Ishikawa (cell line): ENCODE measurements at regions not wholly inside any gene's neighbourhood (a gene's known extent, or its start where the extent isn't known, plus 50 kb on each side); places are given as distances from the start of the nearest gene placed in this dataset.

ENCODE experiments used
- CEBPB ChIP-seq: IDR thresholded peaks from 2 replicates; pipeline ENCODE4 v1.6.1; 2012
- CREB1 ChIP-seq: IDR thresholded peaks from 2 replicates; pipeline ENCODE4 v1.6.1; 2012; ENCODE audit warnings: low read depth
- EGR1 ChIP-seq: IDR thresholded peaks from 2 replicates; pipeline ENCODE4 v1.6.1; 2012
- EP300 ChIP-seq: IDR thresholded peaks from 2 replicates; pipeline ENCODE4 v1.6.1; 2012; ENCODE audit warnings: borderline replicate concordance
- FOXM1 ChIP-seq: IDR thresholded peaks from 2 replicates; pipeline ENCODE4 v1.6.1; 2012; ENCODE audit warnings: low read depth, borderline replicate concordance
- NFIC ChIP-seq: IDR thresholded peaks from 2 replicates; pipeline ENCODE4 v1.6.1; 2012
- TAF1 ChIP-seq: IDR thresholded peaks from 2 replicates; pipeline ENCODE4 v1.6.1; 2012; ENCODE audit warnings: low read depth, mild to moderate bottlenecking
- ZBTB7A ChIP-seq: IDR thresholded peaks from 2 replicates; pipeline ENCODE4 v1.6.1; 2012; ENCODE audit warnings: low read depth

GRCh38 chr2:240296104-240296406 is 139.4 kb upstream of the GPC1 start:
- TF ChIP-seq TAF1 (no peak), CEBPB (no peak), EP300 (peak; percentile 83), NFIC (peak; percentile 82; the same call in 1 of the 2 replicates), FOXM1 (peak; percentile 86; the same call in 1 of the 2 replicates), CREB1 (no peak), EGR1 (peak; percentile 56; the same call in 1 of the 2 replicates), ZBTB7A (no peak)
